Activated naive CD4-positive, alpha-beta T cell treated with anti-CD3 and anti-CD28 coated beads for 36 hours (primary cell): ENCODE measurements at regions not wholly inside any gene's neighbourhood (a gene's known extent, or its start where the extent isn't known, plus 50 kb on each side); places are given as distances from the start of the nearest gene placed in this dataset.

Experiments
- CTCF ChIA-PET: fragments of 350-600 bp; sonication (Branson Sonifier 250); formaldehyde crosslinking; loops from one replicate; lab custom pipeline; 2021; ENCODE audit warnings: antibody characterized with exemption; lab: Charles Lee
- DNase-seq: peaks from one replicate; pipeline ENCODE4 v3.0.0-alpha.2; 2020
- H3K27ac Mint-ChIP-seq: one replicate; pipeline ENCODE4 v1.8.0; 2021; ENCODE audit warnings: mild to moderate bottlenecking, mixed read lengths
- H3K27me3 Mint-ChIP-seq: one replicate; pipeline ENCODE4 v1.8.0; 2021; ENCODE audit warnings: low read depth, mixed read lengths
- H3K36me3 Mint-ChIP-seq: one replicate; pipeline ENCODE4 v1.8.0; 2021; ENCODE audit warnings: low read depth, mixed read lengths
- H3K4me1 Mint-ChIP-seq: one replicate; pipeline ENCODE4 v1.8.0; 2021; ENCODE audit warnings: low read depth, mixed read lengths
- H3K4me3 Mint-ChIP-seq: one replicate; pipeline ENCODE4 v1.8.0; 2021; ENCODE audit warnings: mild to moderate bottlenecking, moderate library complexity, mixed read lengths
- H3K9me3 Mint-ChIP-seq: one replicate; pipeline ENCODE4 v1.8.0; 2021; ENCODE audit warnings: mixed read lengths
- intact Hi-C: fragments of 100-400 bp; cut with micrococcal nuclease; formaldehyde crosslinking; loops from one replicate; pipeline ENCODE4 v1.15.1; 2023

GRCh38 chr6:47983491-47983890 lies 127.5 kb downstream of the PTCHD4 start:
- no peaks in the 10 kb centered on the region for H3K27me3 Mint-ChIP-seq
- no peaks in the 10 kb centered on the region for H3K9me3 Mint-ChIP-seq
- H3K4me3 Mint-ChIP-seq: no peak overlapping the region
- H3K4me1 Mint-ChIP-seq: no peaks in the 10 kb centered on the region
- CTCF ChIA-PET: no interaction called here
- no peaks in the 10 kb centered on the region for H3K36me3 Mint-ChIP-seq
- no peak for DNase-seq
- no peak overlapping the region for H3K27ac Mint-ChIP-seq
- intact Hi-C loops: no loop called here

GRCh38 chr6:47977314-47977713 lies 133.7 kb downstream of the PTCHD4 start:
- no peaks in the 10 kb centered on the region for H3K9me3 Mint-ChIP-seq
- CTCF ChIA-PET: no interaction called here
- intact Hi-C loops: no loop called here
- no peak for DNase-seq
- H3K27me3 Mint-ChIP-seq: no peaks in the 10 kb centered on the region
- H3K27ac Mint-ChIP-seq: no peak overlapping the region
- H3K4me3 Mint-ChIP-seq: no peak overlapping the region
- no peaks in the 10 kb centered on the region for H3K36me3 Mint-ChIP-seq
- no peaks in the 10 kb centered on the region for H3K4me1 Mint-ChIP-seq

GRCh38 chr6:47974106-47974505 lies 136.9 kb downstream of the PTCHD4 start:
- H3K27me3 Mint-ChIP-seq: no peaks in the 10 kb centered on the region
- CTCF ChIA-PET: no interaction called here
- DNase-seq: no peak
- H3K9me3 Mint-ChIP-seq: no peaks in the 10 kb centered on the region
- H3K27ac Mint-ChIP-seq: no peak overlapping the region
- H3K4me3 Mint-ChIP-seq: no peak overlapping the region
- H3K36me3 Mint-ChIP-seq: no peaks in the 10 kb centered on the region
- intact Hi-C loops: no loop called here
- no peaks in the 10 kb centered on the region for H3K4me1 Mint-ChIP-seq

- H3K4me3 Mint-ChIP-seq: no peak overlapping the region
Observed at GRCh38 chr6:47970826-47971225, 140.2 kb downstream of the PTCHD4 start.

GRCh38 chr6:47967843-47968242 lies 143.2 kb downstream of the PTCHD4 start:
- intact Hi-C loops: no loop called here
- no peak for DNase-seq
- Mint-ChIP-seq H3K9me3 (no peaks in the 10 kb centered on the region), H3K4me3 (no peak overlapping the region), H3K4me1 (no peaks in the 10 kb centered on the region), H3K36me3 (no peaks in the 10 kb centered on the region), H3K27ac (no peak overlapping the region), H3K27me3 (no peaks in the 10 kb centered on the region)
- CTCF ChIA-PET: interaction anchor here (0.6 kb wide), 1 partner anchor 802 kb away, joined by 3 read pairs; no protein-coding TSS in a partner anchor

More at GRCh38 chr6:47970826-47971225, 140.2 kb downstream of the PTCHD4 start:
- H3K27ac Mint-ChIP-seq: no peak overlapping the region
- no peak for DNase-seq
- H3K9me3 Mint-ChIP-seq: no peaks in the 10 kb centered on the region
- H3K36me3 Mint-ChIP-seq: no peaks in the 10 kb centered on the region
- CTCF ChIA-PET: no interaction called here
- H3K27me3 Mint-ChIP-seq: no peaks in the 10 kb centered on the region
- no peaks in the 10 kb centered on the region for H3K4me1 Mint-ChIP-seq
- intact Hi-C loops: no loop called here

- intact Hi-C loops: no loop called here
- H3K36me3 Mint-ChIP-seq: no peaks in the 10 kb centered on the region
- no peaks in the 10 kb centered on the region for H3K4me1 Mint-ChIP-seq
- no peak overlapping the region for H3K27ac Mint-ChIP-seq
- CTCF ChIA-PET: no interaction called here
- H3K9me3 Mint-ChIP-seq: no peaks in the 10 kb centered on the region
- H3K4me3 Mint-ChIP-seq: no peak overlapping the region
- no peak for DNase-seq
- no peaks in the 10 kb centered on the region for H3K27me3 Mint-ChIP-seq
Observed at GRCh38 chr6:47964969-47965368, 146.0 kb downstream of the PTCHD4 start.

- intact Hi-C loops: no loop called here
- H3K9me3 Mint-ChIP-seq: no peaks in the 10 kb centered on the region
- no peaks in the 10 kb centered on the region for H3K27me3 Mint-ChIP-seq
- H3K36me3 Mint-ChIP-seq: no peaks in the 10 kb centered on the region
- no peaks in the 10 kb centered on the region for H3K4me1 Mint-ChIP-seq
- H3K27ac Mint-ChIP-seq: no peak overlapping the region
- DNase-seq: no peak
- no peak overlapping the region for H3K4me3 Mint-ChIP-seq
- CTCF ChIA-PET: no interaction called here
Observed at GRCh38 chr6:47952640-47953039, 158.4 kb downstream of the PTCHD4 start.

- Mint-ChIP-seq H3K27ac (no peak overlapping the region), H3K27me3 (no peaks in the 10 kb centered on the region), H3K4me1 (no peaks in the 10 kb centered on the region), H3K4me3 (no peak overlapping the region), H3K36me3 (no peaks in the 10 kb centered on the region), H3K9me3 (no peaks in the 10 kb centered on the region)
- DNase-seq: no peak
- CTCF ChIA-PET: no interaction called here
- intact Hi-C loops: no loop called here
Observed at GRCh38 chr6:47944846-47945245, 163.0 kb downstream of the OPN5 start.

- intact Hi-C loops: no loop called here
- Mint-ChIP-seq H3K4me1 (no peaks in the 10 kb centered on the region), H3K36me3 (no peaks in the 10 kb centered on the region), H3K27me3 (peaks cover 4% of the 10 kb centered on the region), H3K4me3 (no peak overlapping the region), H3K27ac (no peak overlapping the region), H3K9me3 (no peaks in the 10 kb centered on the region)
- DNase-seq: no peak
- CTCF ChIA-PET: no interaction called here
Observed at GRCh38 chr6:47938405-47938804, 156.6 kb downstream of the OPN5 start.

GRCh38 chr6:47936820-47937219 lies 155.0 kb downstream of the OPN5 start:
- Mint-ChIP-seq H3K27me3 (peaks cover 4% of the 10 kb centered on the region), H3K4me3 (no peak overlapping the region), H3K9me3 (no peaks in the 10 kb centered on the region), H3K27ac (no peak overlapping the region), H3K4me1 (no peaks in the 10 kb centered on the region), H3K36me3 (no peaks in the 10 kb centered on the region)
- no peak for DNase-seq
- intact Hi-C loops: no loop called here
- CTCF ChIA-PET: no interaction called here

GRCh38 chr6:47934023-47934422 lies 152.2 kb downstream of the OPN5 start:
- CTCF ChIA-PET: no interaction called here
- intact Hi-C loops: no loop called here
- H3K36me3 Mint-ChIP-seq: no peaks in the 10 kb centered on the region
- peaks cover 8% of the 10 kb centered on the region for H3K27me3 Mint-ChIP-seq
- DNase-seq: no peak
- no peaks in the 10 kb centered on the region for H3K9me3 Mint-ChIP-seq
- no peak overlapping the region for H3K4me3 Mint-ChIP-seq
- no peak overlapping the region for H3K27ac Mint-ChIP-seq
- no peaks in the 10 kb centered on the region for H3K4me1 Mint-ChIP-seq

GRCh38 chr6:47932575-47932974 lies 150.7 kb downstream of the OPN5 start:
- Mint-ChIP-seq H3K36me3 (no peaks in the 10 kb centered on the region), H3K27me3 (peaks cover 8% of the 10 kb centered on the region), H3K4me3 (no peak overlapping the region), H3K9me3 (no peaks in the 10 kb centered on the region), H3K4me1 (no peaks in the 10 kb centered on the region), H3K27ac (no peak overlapping the region)
- CTCF ChIA-PET: no interaction called here
- intact Hi-C loops: no loop called here
- DNase-seq: no peak

- CTCF ChIA-PET: no interaction called here
- intact Hi-C loops: no loop called here
Observed at GRCh38 chr6:47924001-47924400, 142.2 kb downstream of the OPN5 start.

GRCh38 chr6:47922391-47922790 lies 140.6 kb downstream of the OPN5 start:
- CTCF ChIA-PET: interaction anchor here (0.6 kb wide), 1 partner anchor 134 kb away, joined by 3 read pairs; no protein-coding TSS in a partner anchor
- no peaks in the 10 kb centered on the region for H3K4me1 Mint-ChIP-seq
- intact Hi-C loops: no loop called here
- H3K9me3 Mint-ChIP-seq: no peaks in the 10 kb centered on the region
- peaks cover 3% of the 10 kb centered on the region for H3K27me3 Mint-ChIP-seq
- H3K27ac Mint-ChIP-seq: no peak overlapping the region
- no peak for DNase-seq
- no peak overlapping the region for H3K4me3 Mint-ChIP-seq
- H3K36me3 Mint-ChIP-seq: no peaks in the 10 kb centered on the region

More at GRCh38 chr6:47924001-47924400, 142.2 kb downstream of the OPN5 start:
- peaks cover 3% of the 10 kb centered on the region for H3K27me3 Mint-ChIP-seq
- no peak overlapping the region for H3K4me3 Mint-ChIP-seq
- no peaks in the 10 kb centered on the region for H3K9me3 Mint-ChIP-seq
- no peaks in the 10 kb centered on the region for H3K36me3 Mint-ChIP-seq
- no peak for DNase-seq
- H3K27ac Mint-ChIP-seq: no peak overlapping the region
- H3K4me1 Mint-ChIP-seq: no peaks in the 10 kb centered on the region
